Stimulated activated CD8-positive, alpha-beta memory T cell treated with anti-CD3 and anti-CD28 coated beads, Interleukin-15, amount 100 ng/mL, for 1 hour (primary cell): ENCODE measurements at regions not wholly inside any gene's neighbourhood (a gene's known extent, or its start where the extent isn't known, plus 50 kb on each side); places are given as distances from the start of the nearest gene placed in this dataset.
"Not testable (repeated sequence)": the region's sequence is repeated elsewhere in the genome, so short reads cannot be mapped to it uniquely, and the experiment has no call there.

ENCODE experiments used
- DNase-seq: peaks from one replicate; pipeline ENCODE4 v3.0.0-alpha.2; 2020; ENCODE audit warnings: low read depth

DNA sequence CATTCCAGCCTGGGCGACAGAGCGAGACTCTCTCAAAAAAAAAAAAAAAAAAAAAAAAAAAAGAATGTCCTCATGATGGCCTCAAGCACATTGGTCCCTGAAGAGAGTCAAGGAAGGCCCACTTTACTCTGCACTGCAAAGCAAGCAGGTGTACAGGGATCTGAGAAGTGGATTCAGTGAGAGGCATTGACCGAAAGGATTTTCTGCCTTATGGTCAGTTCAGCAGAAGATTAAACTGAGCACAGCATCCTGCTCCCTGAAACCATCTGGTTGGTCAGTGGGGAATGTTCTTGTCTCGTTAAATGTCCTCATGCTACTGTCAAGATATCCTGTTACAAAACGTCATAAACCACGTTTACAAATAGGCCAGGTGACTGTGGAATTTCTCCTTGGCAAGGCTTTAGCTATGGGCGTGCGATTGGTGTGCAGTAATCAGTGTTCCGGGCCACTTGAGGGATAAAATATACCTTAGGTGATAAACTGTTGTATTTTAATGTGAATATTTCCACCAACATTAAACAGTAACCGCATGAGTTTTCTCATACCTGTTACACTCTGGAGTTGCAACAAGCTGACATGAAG lies 195.0 kb downstream of the ADRA2C start:
- DNase-seq, result not testable (repeated sequence)

DNA sequence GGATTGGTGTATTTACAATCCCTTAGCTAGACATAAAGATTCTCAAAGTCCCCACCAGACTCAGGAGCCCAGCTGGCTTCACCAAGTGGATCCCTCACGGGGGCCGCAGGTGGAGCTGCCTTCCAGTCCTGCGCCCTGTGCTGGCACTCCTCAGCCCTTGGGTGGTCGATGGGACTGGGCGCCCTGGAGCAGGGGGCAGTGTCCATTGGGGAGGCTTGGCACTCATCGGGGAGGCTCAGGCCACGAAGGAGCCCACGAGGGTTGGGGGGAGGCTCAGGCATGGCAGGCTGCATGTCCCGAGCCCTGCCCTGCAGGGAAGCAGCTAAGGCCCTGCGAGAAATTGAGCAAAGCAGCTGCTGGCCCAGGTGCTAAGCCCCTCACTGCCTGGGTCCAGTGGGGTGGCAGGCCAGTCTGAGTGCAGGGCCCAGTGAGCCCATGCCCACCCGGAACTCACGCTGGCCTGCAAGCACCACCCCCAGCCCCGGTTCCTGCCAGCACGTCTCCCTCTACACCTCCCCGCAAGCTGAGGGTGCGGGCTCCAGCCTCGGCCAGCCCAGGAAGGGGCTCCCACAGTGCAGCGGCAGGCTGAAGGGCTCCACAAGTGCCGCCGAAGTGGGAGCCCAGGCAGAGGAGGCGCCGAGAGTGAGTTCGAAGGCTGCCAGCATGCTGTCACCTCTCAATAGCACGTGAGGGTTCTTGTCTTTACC lies 198.5 kb downstream of the ADRA2C start:
- not testable (repeated sequence) for DNase-seq

DNA sequence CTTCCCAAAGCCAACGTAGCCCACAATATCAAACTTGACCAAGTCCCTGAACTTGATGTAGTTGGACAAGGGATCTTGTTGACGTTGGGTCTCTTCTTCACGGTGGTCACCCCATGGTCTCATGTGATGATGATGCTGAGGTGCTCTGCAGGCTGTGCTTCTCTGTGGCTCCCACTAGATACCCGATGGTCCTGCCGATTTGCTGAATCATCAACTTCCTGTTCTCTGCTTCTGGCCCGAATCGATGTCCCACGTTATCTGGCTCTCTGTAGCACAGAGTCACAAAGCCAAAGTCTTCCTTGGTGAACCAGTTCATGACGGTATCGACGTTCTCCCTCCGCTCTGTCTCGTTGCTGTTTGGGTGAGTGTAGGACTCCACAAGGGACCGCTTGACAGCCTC lies 201.0 kb downstream of the ADRA2C start:
- DNase-seq, result not testable (repeated sequence)

DNA sequence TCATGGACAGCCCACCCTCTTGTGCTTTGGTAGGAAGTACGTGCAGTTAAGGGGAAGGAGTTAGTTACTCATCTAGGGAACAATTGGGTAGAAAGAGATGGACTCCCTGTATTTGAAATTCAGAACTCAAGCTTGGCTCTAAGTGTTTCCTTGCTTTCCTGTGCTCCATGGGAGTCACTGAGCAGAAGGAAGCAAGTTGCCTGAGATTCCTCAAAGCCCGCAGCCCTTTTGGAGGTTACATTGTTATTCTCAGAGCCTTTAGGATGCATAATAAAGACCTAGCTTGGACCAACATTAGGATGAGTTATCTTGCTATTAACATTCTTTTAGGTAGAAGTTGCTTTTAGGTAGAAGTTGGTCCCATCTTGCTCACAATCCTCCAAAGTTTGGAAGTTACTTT lies 206.4 kb downstream of the ADRA2C start:
- not testable (repeated sequence) for DNase-seq

DNA sequence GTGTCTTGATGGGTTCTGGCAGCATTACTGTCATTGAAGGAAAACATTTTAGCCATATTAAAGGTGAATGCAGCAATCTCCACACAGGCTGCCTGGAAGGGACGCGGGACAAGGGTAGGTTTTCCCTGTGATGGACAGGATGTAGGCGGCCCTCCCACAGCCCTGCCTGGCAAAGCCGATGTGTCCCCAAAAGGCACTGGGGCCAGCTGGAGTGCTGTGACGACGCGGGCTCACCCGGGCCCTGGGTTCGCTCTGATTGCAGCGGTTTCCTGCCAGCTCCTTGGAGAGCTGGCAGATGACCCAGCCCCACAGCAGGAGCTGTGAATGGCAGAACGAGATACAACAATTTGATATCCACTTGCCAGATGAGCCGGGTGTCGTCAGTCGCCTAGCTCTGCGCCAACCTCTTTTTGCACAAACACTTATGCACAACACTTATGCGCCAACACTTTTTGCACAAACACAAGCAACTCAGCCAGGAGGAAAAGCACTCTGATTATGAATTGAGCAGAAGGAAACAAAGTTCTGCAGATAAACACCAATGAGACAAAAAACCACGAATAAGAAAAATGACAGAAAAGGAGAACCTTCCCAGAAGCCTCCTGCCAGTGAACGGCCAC lies 207.5 kb downstream of the ADRA2C start:
- not testable (repeated sequence) for DNase-seq

DNA sequence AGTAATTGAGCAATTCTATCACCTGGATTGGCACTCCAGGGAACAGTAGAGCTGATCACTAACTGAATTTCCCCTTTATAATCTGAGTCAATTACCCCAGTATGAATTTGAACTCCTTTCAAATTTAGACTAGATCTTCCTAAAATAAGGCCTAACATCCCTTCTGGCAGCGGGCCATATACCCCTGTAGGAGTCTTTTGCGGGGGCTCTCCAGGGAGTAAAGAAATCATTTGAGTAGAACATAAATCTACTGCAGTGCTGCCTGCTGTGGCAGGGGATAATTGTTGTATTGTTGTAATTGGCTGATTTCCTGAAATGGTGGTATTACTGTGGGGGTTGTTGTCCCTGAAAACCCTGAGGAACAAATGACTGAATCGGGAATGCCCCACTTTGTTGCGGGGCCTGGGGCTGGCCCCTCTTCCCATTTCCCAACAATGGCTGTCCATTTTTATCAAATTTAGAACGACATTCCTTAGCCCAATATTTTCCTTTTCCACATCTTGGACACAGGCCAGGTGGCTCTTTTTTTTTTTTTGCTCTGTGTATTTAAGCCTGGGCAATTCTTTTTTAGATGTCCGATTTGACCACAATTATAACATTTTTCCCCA lies 217.4 kb downstream of the ADRA2C start:
- DNase-seq, result not testable (repeated sequence)

DNA sequence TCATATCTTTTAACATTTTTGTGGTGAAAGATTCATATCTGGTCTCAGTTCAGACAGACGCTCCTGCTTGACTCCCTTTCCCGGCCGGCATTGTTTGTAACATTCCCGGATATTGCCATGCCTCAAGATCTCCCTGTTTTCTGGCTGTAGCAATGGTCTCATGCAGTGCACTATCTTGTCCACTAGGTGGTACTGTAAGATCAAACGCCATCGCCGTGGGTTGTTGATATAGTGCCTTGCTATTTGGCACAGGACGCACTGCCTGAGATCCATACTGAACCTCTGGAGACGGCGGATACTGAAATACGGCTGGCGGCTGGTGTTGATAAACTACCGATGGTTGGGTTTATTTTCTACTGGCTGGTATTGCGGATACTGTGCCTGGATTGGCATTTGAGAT lies 218.6 kb downstream of the ADRA2C start:
- DNase-seq, result not testable (repeated sequence)

DNA sequence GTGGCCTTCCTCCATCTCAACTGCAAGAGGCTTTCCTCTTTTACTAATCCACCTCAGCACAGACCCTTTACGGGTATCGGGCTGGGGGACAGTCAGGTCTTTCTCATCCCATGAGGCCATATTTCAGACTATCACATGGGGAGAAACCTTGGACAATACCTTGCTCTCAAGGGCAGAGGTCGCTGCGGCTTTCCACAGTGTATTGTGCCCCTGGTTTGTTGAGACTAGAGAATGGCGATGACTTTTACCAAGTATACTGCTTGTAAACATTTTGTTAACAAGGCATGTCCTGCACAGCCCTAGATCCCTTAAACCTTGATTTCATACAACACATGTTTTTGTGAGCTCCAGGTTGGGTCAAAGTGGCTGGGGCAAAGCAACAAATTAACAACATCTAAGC lies 220.2 kb downstream of the ADRA2C start:
- DNase-seq, result not testable (repeated sequence)

DNA sequence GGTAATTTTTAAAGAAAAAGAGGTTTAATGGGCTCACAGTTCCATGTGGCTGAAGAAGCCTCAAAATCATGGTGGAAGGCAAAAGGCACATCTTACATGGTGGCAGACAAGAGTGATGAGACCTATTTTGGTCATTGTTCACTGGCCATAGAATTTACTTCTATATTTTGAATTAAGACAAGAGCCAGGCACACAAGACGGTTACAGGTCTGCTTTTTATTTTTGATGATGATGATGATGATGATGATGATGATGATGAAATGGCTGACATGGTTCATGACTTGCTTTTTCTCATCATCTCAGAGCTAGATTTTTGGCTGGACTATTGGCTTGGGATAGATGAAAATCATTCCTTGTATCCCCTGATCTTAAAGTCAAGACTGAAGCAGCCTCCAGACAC lies 229.3 kb downstream of the OTOP1 start:
- not testable (repeated sequence) for DNase-seq

DNA sequence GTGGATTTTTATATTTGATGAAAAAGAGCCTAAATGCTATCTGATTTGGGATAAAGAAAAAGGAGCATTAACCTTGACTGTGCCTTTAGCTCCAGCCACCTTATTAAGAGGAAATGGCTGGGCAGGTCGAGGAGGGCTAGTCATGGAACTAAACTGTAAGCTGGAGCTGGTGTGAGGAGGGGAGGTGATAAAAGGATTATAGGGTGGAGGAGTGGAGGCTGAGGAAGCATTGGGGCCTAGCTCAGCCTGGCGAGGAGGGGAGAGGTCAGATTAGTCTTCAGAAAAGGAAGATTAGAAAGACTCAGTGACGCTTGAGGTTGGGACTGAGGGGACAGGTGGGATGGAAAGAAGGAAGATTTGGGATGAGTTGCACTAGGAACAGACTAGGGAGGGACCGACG lies 222.7 kb downstream of the OTOP1 start:
- DNase-seq, result not testable (repeated sequence)

DNA sequence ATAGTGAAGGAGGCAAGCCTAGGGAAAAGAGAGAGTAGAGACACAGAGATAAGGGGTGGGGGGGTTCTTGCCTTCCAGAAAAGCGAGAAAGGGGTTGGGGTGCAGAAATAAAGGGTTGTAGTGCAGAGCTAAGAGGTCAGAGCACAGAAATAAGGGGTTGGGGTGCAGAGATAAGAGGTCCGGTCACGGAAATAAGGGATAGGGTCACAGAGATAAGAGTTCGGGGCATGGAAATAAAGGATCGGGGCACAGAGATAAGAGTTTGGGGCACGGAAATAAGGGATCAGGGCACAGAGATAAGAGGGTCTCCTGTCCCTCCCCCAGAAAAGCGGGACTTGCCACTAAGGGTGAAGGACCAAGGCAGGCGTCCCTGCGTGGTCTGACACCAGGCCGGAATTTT lies 222.0 kb downstream of the OTOP1 start:
- not testable (repeated sequence) for DNase-seq

DNA sequence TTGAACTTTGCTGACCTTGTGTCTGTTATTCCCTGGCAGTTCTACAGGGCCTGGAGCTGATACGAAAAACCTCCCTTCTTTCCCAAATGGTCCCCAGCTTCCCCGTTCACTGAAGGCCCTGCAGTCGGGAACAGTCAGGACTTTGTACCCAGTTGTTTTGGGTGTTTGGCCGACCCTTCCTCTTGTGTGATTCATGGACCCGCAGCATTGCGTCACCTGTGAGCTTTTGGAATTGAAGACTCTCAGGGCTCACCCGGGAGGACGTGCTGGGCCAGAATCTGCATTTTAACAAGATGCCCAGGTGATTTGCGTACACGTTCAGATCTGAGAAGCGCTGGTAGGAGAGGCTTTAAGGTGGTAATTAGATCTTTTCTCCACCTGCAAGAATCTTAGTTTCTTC lies 220.4 kb downstream of the OTOP1 start:
- DNase-seq, result not testable (repeated sequence)

DNA sequence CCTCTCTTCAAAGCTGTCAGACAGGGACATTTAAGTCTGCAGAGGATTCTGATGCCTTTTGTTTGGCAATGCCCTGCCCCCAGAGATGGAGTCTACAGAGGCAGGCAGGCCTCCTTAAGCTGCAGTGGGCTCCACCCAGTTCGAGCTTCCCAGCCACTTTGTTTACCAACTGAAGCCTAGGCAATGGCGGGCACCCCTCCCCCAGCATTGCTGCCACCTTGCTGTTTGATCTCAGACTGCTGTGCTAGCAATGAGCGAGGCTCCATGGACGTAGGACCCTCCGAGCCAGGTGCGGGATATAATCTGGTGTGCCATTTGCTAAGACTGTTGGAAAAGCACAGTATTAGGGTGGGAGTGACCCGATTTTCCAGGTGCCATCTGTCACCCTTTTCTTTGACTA lies 207.7 kb downstream of the OTOP1 start:
- DNase-seq, result not testable (repeated sequence)

DNA sequence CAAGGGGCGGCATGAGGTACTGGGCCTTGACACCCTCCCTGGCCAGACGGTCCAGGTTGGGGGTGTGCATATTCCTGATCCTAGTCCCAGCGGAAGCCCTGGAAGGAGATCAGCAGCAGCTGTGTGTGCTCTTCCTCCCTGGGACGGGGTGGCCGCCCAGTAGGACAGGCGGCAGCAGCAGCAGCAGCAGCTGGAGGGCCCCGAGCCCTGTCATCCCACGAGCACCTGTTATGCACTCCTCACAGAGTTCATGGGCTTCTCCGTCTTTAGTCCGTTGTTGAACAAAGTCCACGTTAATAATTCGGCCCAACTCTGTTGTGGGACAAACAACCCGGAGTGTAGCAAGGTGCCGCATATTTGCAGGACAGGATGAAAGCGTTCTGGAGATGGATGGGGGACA lies 205.6 kb downstream of the OTOP1 start:
- DNase-seq, result not testable (repeated sequence)

DNA sequence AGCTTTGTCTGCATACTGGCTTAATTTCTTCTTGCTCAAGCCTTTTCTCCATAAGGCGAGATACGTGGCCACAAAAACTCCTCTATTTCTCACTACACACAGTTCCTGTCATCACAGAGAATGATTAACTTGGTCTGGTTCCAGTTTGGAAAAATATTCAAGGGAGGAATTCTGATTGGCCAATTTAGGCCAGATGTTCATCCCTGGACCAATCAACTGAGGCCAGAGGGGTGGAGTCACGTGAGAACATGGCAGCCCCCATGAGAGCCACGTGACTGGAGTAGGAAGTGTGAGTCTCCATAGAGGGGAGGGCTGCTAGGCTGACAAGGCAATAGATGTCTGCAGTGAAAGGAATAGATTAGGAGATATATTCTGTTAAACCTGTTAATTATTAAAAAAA lies 200.0 kb downstream of the OTOP1 start:
- not testable (repeated sequence) for DNase-seq

DNA sequence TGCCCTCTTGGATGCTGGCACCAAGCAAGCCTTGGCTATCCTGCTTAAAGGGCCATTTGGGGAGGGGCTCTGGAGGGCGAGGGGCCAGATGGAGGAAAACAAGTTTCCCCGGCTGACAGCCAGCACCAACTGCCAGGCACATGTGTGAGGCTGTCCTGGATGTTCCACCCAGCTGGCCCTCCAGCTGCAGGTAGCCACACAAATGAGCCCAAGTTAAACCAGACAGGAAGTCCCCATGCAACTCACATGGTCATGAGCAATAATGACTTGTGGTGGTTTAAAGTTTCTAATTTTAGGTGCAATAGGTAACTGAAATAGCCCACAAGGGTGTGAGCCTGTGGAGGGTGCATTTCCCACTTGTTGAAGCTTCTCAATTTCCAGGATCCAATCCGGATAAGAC lies 198.0 kb downstream of the OTOP1 start:
- DNase-seq, result not testable (repeated sequence)

DNA sequence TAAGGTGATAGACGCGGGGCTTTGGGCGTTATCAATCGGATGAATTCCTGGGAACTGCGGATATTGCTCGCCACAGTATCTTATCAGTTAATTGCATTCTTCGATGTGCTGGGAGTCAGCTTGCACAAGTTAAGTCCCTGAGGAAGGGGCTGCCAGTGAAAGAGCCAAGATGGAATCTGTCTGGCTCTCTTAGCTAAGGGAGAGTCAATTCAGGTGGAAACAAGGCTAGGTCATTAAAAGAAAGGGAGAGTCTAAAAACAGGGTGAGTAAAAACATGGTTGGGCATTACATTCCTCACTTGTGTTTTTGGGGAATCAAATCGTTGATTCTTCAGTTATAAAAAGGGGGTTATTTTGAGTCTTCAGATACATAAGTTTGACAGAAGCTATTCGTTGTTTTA lies 196.2 kb downstream of the OTOP1 start:
- not testable (repeated sequence) for DNase-seq

DNA sequence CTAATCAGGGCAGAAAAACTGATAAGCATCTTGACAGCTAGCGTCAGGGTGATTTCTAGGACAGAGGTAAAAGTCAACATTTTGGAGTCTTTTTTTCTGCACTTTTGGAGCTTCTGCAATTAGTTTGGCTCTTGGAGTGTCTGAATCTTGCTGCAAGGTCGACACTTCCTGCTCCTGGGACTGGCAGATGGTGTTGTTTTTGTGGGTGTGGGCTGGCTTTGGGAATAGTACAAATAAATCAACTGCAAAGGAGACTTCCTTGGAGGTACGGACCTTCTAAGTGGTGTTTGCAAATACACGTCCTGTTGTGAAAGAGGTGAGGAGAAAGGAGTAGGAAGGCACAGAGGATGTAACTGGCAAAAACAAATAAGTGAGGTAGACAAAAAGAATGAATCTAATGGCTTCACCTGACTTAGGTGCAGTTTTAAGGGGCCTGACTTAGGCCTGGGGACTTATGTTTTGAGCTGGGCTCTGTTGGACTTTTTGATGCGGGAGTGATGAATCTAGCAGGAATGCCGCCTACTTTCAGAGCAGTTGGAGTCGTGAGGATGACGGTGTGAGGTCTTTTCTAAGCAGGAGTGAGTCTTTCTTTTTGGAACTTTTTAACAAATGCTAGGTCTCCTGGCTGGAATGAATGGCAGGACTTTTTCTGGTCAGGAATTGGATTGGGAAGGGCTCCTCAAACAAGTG lies 195.1 kb downstream of the OTOP1 start:
- DNase-seq, result not testable (repeated sequence)

DNA sequence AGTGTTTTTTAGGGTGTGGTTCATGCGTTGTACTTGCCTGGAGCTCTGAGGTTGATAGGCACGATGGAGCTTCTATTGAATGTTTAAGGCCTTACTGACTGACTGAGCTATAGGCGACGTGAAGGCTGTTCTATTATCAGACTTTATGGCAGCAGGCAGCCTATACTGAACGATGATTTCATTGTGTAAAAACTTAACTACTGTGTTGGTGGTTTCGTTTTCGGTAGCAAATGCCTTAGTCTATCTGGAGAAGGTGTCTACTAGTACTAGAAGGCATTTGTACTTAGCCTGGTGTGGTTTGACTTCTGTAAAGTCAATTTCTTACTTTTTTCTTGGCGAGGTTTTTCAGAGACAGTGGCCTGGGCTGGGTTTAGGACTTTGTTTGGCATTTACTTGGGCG lies 194.4 kb downstream of the OTOP1 start:
- not testable (repeated sequence) for DNase-seq

DNA sequence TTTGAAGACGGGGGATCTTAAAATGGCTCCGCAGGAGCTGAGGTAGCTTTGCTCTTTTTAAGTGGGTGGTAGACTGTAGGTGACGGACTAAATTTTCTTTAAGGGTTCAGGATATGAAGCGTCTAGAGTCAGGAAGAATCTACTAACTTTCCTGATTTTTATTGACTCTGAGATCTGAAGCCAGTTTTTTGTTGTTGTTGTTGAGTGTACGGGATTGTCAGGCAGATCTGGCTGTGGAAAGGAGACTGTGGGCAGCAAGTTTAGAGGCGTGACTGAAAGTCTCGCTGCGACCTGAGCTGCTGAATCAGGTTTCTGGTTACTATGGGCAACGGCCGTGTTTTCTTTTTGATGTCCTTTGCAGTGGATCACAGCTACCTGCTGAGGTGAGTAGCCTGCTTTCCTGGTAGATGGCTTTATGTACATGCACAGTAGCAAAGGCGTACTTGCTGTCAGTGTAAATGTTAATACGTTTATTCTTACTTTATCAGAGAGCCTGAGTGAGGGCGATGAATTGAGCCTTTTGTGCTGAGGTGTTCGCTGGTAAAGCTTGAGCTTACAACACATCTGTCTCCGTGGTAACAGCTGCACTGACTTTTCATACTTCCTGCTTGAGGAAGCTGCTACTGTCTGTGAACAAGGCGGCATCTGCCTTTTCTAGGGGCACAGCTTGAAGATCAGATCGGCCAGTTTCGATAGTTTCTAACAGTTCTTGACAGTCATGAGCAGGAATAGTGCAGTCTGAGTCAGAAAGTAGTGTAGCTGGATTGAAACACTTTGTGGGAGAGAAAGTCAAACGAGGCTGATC lies 193.7 kb downstream of the OTOP1 start:
- DNase-seq, result not testable (repeated sequence)

DNA sequence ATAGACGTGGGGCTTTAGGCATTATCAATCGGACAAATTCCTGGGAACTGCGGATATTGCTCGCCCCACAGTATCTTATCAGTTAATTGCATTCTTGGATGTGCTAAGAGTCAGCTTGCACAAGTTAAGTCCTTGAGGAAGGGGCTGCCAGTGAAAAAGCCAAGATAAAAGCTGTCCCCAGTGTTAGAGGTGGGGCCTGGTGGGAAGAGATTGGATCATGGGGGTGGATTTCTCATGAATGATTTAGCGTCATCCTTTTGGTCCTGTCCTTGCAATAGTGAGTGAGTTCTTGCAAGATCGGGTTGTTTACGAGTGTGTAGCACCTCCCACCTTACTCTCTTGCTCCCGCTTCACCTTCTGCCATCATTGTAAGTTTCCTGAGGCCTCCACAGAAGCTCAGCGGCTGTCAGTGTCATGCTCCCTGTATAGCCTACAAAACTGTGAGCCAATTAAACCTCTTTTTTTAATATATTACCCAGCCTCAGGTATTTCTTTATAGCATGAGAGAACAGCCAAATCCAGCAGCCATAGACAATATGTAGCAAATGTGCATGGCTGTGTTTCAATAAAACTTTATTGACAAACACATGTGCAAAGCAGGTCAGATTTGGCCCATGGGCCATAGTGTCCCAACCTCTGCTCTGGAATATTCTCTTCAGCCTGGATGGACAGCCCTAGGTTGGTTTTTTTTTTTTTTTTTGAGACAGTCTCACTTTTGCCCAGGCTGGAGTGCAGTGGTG lies 189.2 kb downstream of the OTOP1 start:
- not testable (repeated sequence) for DNase-seq
